Upper lobe of left lung (tissue), 6 donors: ENCODE measurements at regions not wholly inside any gene's neighbourhood (a gene's known extent, or its start where the extent isn't known, plus 50 kb on each side); places are given as distances from the start of the nearest gene placed in this dataset.

Source experiments
- ATAC-seq, 2 donors: fragments of 200-7000 bp; cut with Tn5 transposase; one replicate each; pipeline ENCODE4 v1.9.1; 2022; ENCODE audit warnings: mild to moderate bottlenecking in 2 of 2, moderate library complexity in 2 of 2; ENCODE audit not compliant: low FRiP score in 2 of 2
- DNase-seq, 2 donors: peaks; one replicate each; pipeline ENCODE4 v3.0.0-alpha.2; 2019 to 2020
- H3K27ac ChIP-seq, 4 donors: fragments of 200-600 bp; sonication (generic); one replicate each; pipeline ENCODE4 v1.5.1; 2016 to 2019
- H3K27me3 ChIP-seq, 4 donors: fragments of 200-600 bp; sonication (generic); one replicate each; pipeline ENCODE4 v1.5.1; 2017 to 2019
- H3K36me3 ChIP-seq, 4 donors: fragments of 200-600 bp; sonication (generic); one replicate each; pipeline ENCODE4 v1.5.1; 2016 to 2019
- H3K4me1 ChIP-seq, 4 donors: fragments of 200-600 bp; sonication (generic); one replicate each; pipeline ENCODE4 v1.5.1; 2018 to 2019
- H3K4me3 ChIP-seq, 4 donors: fragments of 200-600 bp; sonication (generic); one replicate each; pipeline ENCODE4 v1.5.1; 2017 to 2019; ENCODE audit warnings: mild to moderate bottlenecking in 2 of 4, moderate library complexity in 1 of 4
- H3K9me3 ChIP-seq, 4 donors: fragments of 200-600 bp; sonication (generic); one replicate each; pipeline ENCODE4 v1.5.1; 2018 to 2019
- CTCF ChIP-seq, 6 experiments: fragments of 450-650 bp in 4 of 6; fragments of 200-600 bp in 2 of 6; sonication (generic) in 2 of 6; IDR thresholded peaks; one replicate each; pipeline ENCODE4 v1.5.1; 2016 to 2019; ENCODE audit warnings: antibody characterized with exemption in 6 of 6
- EP300 ChIP-seq, 4 donors: sonication (generic); formaldehyde crosslinking; IDR thresholded peaks; one replicate each; pipeline ENCODE4 v1.5.1; 2017; ENCODE audit warnings: antibody characterized with exemption in 4 of 4, control low read depth in 2 of 4
- POLR2A ChIP-seq, 4 donors: fragments of 450-650 bp; IDR thresholded peaks; one replicate each; pipeline ENCODE4 v1.5.1; 2016 to 2017; ENCODE audit warnings: antibody characterized with exemption in 4 of 4, mild to moderate bottlenecking in 2 of 4
- POLR2AphosphoS5 ChIP-seq, 2 donors: sonication (generic); formaldehyde crosslinking; IDR thresholded peaks; one replicate each; pipeline ENCODE4 v1.5.1; 2017; ENCODE audit warnings: antibody characterized with exemption in 2 of 2
- WGBS, 2 donors: methylation state at CpG; one replicate each; pipeline ENCODE4 v1.1.5; 2017 to 2018; 5-methylcytosine and 5-hydroxymethylcytosine counted together
- donor health status: DM: no; HTN: no; CAD: no; lungs with moderate emphysema.
- donor health status: DM: no; HTN: yes; CAD: no; lungs with severe emphysema.

GRCh38 chr14:42149609-42150261, 543.1 kb downstream of the LRFN5 start:
- Histone ChIP-seq H3K4me1 (no peaks in the 10 kb centered on the region), H3K9me3 (no peaks in the 10 kb centered on the region), H3K27me3 (no peaks in the 10 kb centered on the region), H3K36me3 (no peaks in the 10 kb centered on the region), H3K4me3 (no peak overlapping the region), H3K27ac (no peak overlapping the region)
- TF ChIP-seq CTCF (IDR thresholded peaks at IDR 0.05) (no peak), POLR2A (IDR thresholded peaks at IDR 0.05) (no peak), POLR2AphosphoS5 (IDR thresholded peaks at IDR 0.05) (no peak), EP300 (IDR thresholded peaks at IDR 0.05) (no peak)
- 30 to 89% methylated on average over 1 of the region's 1 CpG for WGBS, 2 donors
- ATAC-seq (no peak), DNase-seq (no peak)

- 47 to 51% methylated on average over 4 of the region's 4 CpGs for WGBS, 2 donors
- Histone ChIP-seq H3K27ac (no peak overlapping the region), H3K4me1 (no peaks in the 10 kb centered on the region), H3K36me3 (no peaks in the 10 kb centered on the region), H3K27me3 (no peaks in the 10 kb centered on the region), H3K4me3 (no peak overlapping the region), H3K9me3 (no peaks in the 10 kb centered on the region)
- TF ChIP-seq POLR2A (IDR thresholded peaks at IDR 0.05): no peak
- TF ChIP-seq EP300 (IDR thresholded peaks at IDR 0.05): no peak
- TF ChIP-seq POLR2AphosphoS5 (IDR thresholded peaks at IDR 0.05): no peak
- TF ChIP-seq CTCF (IDR thresholded peaks at IDR 0.05): no peak
- DNase-seq: no peak
- no peak for ATAC-seq
Observed at GRCh38 chr14:42145766-42146165, 539.1 kb downstream of the LRFN5 start.

- Histone ChIP-seq H3K36me3 (no peaks in the 10 kb centered on the region), H3K27ac (no peak overlapping the region), H3K27me3 (no peaks in the 10 kb centered on the region), H3K9me3 (no peaks in the 10 kb centered on the region), H3K4me3 (no peak overlapping the region), H3K4me1 (no peaks in the 10 kb centered on the region)
- TF ChIP-seq POLR2AphosphoS5 (IDR thresholded peaks at IDR 0.05): no peak
- ATAC-seq (no peak), DNase-seq (no peak)
- 83 to 88% methylated on average over 2 of the region's 2 CpGs for WGBS, 2 donors
Observed at GRCh38 chr14:42143114-42143513, 536.4 kb downstream of the LRFN5 start.

- no peaks in the 10 kb centered on the region for H3K4me1 ChIP-seq
- H3K36me3 ChIP-seq: no peaks in the 10 kb centered on the region
- ATAC-seq: no peak
- no peak overlapping the region for H3K27ac ChIP-seq
- H3K9me3 ChIP-seq: no peaks in the 10 kb centered on the region
- no peak for DNase-seq
- TF ChIP-seq POLR2A (IDR thresholded peaks at IDR 0.05) (no peak), CTCF (IDR thresholded peaks at IDR 0.05) (no peak), POLR2AphosphoS5 (IDR thresholded peaks at IDR 0.05) (no peak), EP300 (IDR thresholded peaks at IDR 0.05) (no peak)
- 92 to 93% methylated on average over 2 of the region's 2 CpGs for WGBS, 2 donors
- H3K4me3 ChIP-seq: no peak overlapping the region
- no peaks in the 10 kb centered on the region for H3K27me3 ChIP-seq
Observed at GRCh38 chr14:42141328-42141727, 534.7 kb downstream of the LRFN5 start.

GRCh38 chr14:42140831-42141279, 534.2 kb downstream of the LRFN5 start:
- TF ChIP-seq POLR2AphosphoS5 (IDR thresholded peaks at IDR 0.05) (no peak), CTCF (IDR thresholded peaks at IDR 0.05) (no peak), POLR2A (IDR thresholded peaks at IDR 0.05) (no peak), EP300 (IDR thresholded peaks at IDR 0.05) (no peak)
- H3K27me3 ChIP-seq: no peaks in the 10 kb centered on the region
- 58 to 64% methylated on average over 1 of the region's 1 CpG for WGBS, 2 donors
- H3K36me3 ChIP-seq: no peaks in the 10 kb centered on the region
- no peak overlapping the region for H3K4me3 ChIP-seq
- no peaks in the 10 kb centered on the region for H3K4me1 ChIP-seq
- DNase-seq: no peak
- H3K27ac ChIP-seq: no peak overlapping the region
- ATAC-seq: no peak
- H3K9me3 ChIP-seq: no peaks in the 10 kb centered on the region
